Smooth muscle cell (in vitro differentiated cells): ENCODE measurements at regions not wholly inside any gene's neighbourhood (a gene's known extent, or its start where the extent isn't known, plus 50 kb on each side); places are given as distances from the start of the nearest gene placed in this dataset.

ENCODE experiments used
- DNase-seq: peaks from one replicate; lab custom pipeline; 2025; ENCODE audit not compliant: unreplicated experiment; lab: John Stamatoyannopoulos, UW
- H2AFZ ChIP-seq: fragments of 200-600 bp; sonication (generic); 2 replicates; pipeline ENCODE4 v1.6.0; 2016; ENCODE audit warnings: antibody characterized with exemption, low read depth, mild to moderate bottlenecking
- H3F3A ChIP-seq: fragments of 200-600 bp; sonication (generic); 2 replicates; pipeline ENCODE4 v1.6.0; 2017; ENCODE audit warnings: antibody characterized with exemption, low read depth
- H3K27ac ChIP-seq: fragments of 200-600 bp; sonication (generic); 2 replicates; pipeline ENCODE4 v1.5.1; 2016; ENCODE audit warnings: low read depth, mild to moderate bottlenecking
- H3K27me3 ChIP-seq: fragments of 200-600 bp; sonication (generic); 2 replicates; pipeline ENCODE4 v1.6.1; 2016; ENCODE audit warnings: low read depth, mild to moderate bottlenecking
- H3K36me3 ChIP-seq: fragments of 200-600 bp; sonication (generic); 2 replicates; pipeline ENCODE4 v1.5.1; 2016; ENCODE audit warnings: low read depth
- H3K4me1 ChIP-seq: fragments of 200-600 bp; sonication (generic); 2 replicates; pipeline ENCODE4 v1.5.1; 2016; ENCODE audit warnings: low read depth
- H3K4me2 ChIP-seq: fragments of 200-600 bp; sonication (generic); 2 replicates; pipeline ENCODE4 v1.6.0; 2016; ENCODE audit warnings: mild to moderate bottlenecking
- H3K4me3 ChIP-seq: fragments of 200-600 bp; sonication (generic); 2 replicates; pipeline ENCODE4 v1.5.1; 2016; ENCODE audit warnings: mild to moderate bottlenecking
- H3K79me2 ChIP-seq: fragments of 200-600 bp; sonication (generic); 2 replicates; pipeline ENCODE4 v1.6.0; 2016; ENCODE audit warnings: low read depth, mild to moderate bottlenecking
- H3K9ac ChIP-seq: fragments of 200-600 bp; sonication (generic); 2 replicates; pipeline ENCODE4 v1.6.0; 2016; ENCODE audit warnings: low read depth
- H3K9me3 ChIP-seq: fragments of 200-600 bp; sonication (generic); replicated peaks from 2 replicates; pipeline ENCODE4 v1.5.1; 2016; ENCODE audit warnings: low read depth
- H4K20me1 ChIP-seq: fragments of 200-600 bp; sonication (generic); 2 replicates; pipeline ENCODE4 v1.6.0; 2016; ENCODE audit warnings: low read depth
- CTCF ChIP-seq: fragments of 200-600 bp; sonication (generic); IDR thresholded peaks from 2 replicates; pipeline ENCODE4 v1.5.1; 2017; ENCODE audit warnings: borderline replicate concordance, mild to moderate bottlenecking, antibody characterized with exemption; ENCODE audit not compliant: insufficient read depth, poor library complexity, severe bottlenecking
- WGBS: methylation state at CpG from one replicate; pipeline ENCODE4 v1.1.7; 2016; ENCODE audit warnings: low lambda C conversion rate; 5-methylcytosine and 5-hydroxymethylcytosine counted together

- no peak for DNase-seq
- Histone ChIP-seq H3K36me3 (no peaks in the 10 kb centered on the region), H2AFZ (peak overlapping the region; percentile 63), H3K4me2 (peak overlapping the region; percentile 24), H3K27ac (no peak overlapping the region), H3K9me3 (no peaks in the 10 kb centered on the region), H3K4me1 (peaks cover 54% of the 10 kb centered on the region), H3K79me2 (no peaks in the 10 kb centered on the region), H3K27me3 (no peaks in the 10 kb centered on the region), H4K20me1 (no peaks in the 10 kb centered on the region), H3F3A (no peaks in the 10 kb centered on the region), H3K4me3 (no peak overlapping the region), H3K9ac (no peak overlapping the region)
- peak; percentile 50 for TF ChIP-seq CTCF
- whole genome bisulfite sequencing, result 82% methylated on average over 7 of the region's 7 CpGs
Observed at GRCh38 chr6:112502351-112503090, 155.4 kb downstream of the RFPL4B start.

- Histone ChIP-seq H3K27ac (no peak overlapping the region), H3K4me3 (no peak overlapping the region), H3F3A (no peaks in the 10 kb centered on the region), H3K9me3 (no peaks in the 10 kb centered on the region), H3K4me2 (peak overlapping the region; percentile 24), H3K36me3 (no peaks in the 10 kb centered on the region), H3K9ac (no peak overlapping the region), H3K4me1 (peaks cover 57% of the 10 kb centered on the region), H2AFZ (peak overlapping the region; percentile 59), H3K27me3 (no peaks in the 10 kb centered on the region), H4K20me1 (no peaks in the 10 kb centered on the region), H3K79me2 (no peaks in the 10 kb centered on the region)
- 70% methylated on average over 6 of the region's 6 CpGs for WGBS
- no peak for DNase-seq
- TF ChIP-seq CTCF, result no peak
Observed at GRCh38 chr6:112503091-112503596, 156.0 kb downstream of the RFPL4B start.

GRCh38 chr6:112504621-112505020, 157.5 kb downstream of the RFPL4B start:
- 79% methylated on average over 2 of the region's 2 CpGs for WGBS
- H2AFZ ChIP-seq, result peak overlapping the region; percentile 49
- H3K4me1 ChIP-seq, result peaks cover 57% of the 10 kb centered on the region
- H3K4me2 ChIP-seq, result no peak overlapping the region
- H3K9ac ChIP-seq, result no peak overlapping the region
- H3K9me3 ChIP-seq, result no peaks in the 10 kb centered on the region
- H4K20me1 ChIP-seq, result no peaks in the 10 kb centered on the region
- H3K27ac ChIP-seq, result no peak overlapping the region
- no peaks in the 10 kb centered on the region for H3F3A ChIP-seq
- H3K36me3 ChIP-seq, result no peaks in the 10 kb centered on the region
- DNase-seq, result no peak
- no peaks in the 10 kb centered on the region for H3K27me3 ChIP-seq
- H3K4me3 ChIP-seq, result no peak overlapping the region
- no peaks in the 10 kb centered on the region for H3K79me2 ChIP-seq
- TF ChIP-seq CTCF, result no peak

GRCh38 chr6:112511441-112511840, 164.3 kb downstream of the RFPL4B start:
- H3K9ac ChIP-seq, result no peak overlapping the region
- no peak for DNase-seq
- 91% methylated on average over 1 of the region's 1 CpG for WGBS
- no peak for TF ChIP-seq CTCF
- H3K27me3 ChIP-seq, result no peaks in the 10 kb centered on the region
- no peaks in the 10 kb centered on the region for H3K79me2 ChIP-seq
- no peak overlapping the region for H3K4me2 ChIP-seq
- H3K4me1 ChIP-seq, result peaks cover 8% of the 10 kb centered on the region
- no peak overlapping the region for H3K4me3 ChIP-seq
- H4K20me1 ChIP-seq, result no peaks in the 10 kb centered on the region
- H3K9me3 ChIP-seq, result no peaks in the 10 kb centered on the region
- H3K27ac ChIP-seq, result no peak overlapping the region
- no peaks in the 10 kb centered on the region for H3F3A ChIP-seq
- H3K36me3 ChIP-seq, result no peaks in the 10 kb centered on the region
- H2AFZ ChIP-seq, result no peak overlapping the region
